ENCODE measurements at regions not wholly inside any gene's neighbourhood (a gene's known extent, or its start where the extent isn't known, plus 50 kb on each side); places are given as distances from the start of the nearest gene placed in this dataset.

- Histone ChIP-seq H3K9me3 (ENCODE audit: control insufficient read depth, insufficient read depth, low read depth, low read length) (no peaks in the 10 kb centered on the region), H3K27me3 (ENCODE audit: control insufficient read depth, insufficient read depth, low read length) (peaks cover 3% of the 10 kb centered on the region; the same call in 1 of the 2 replicates), H3K4me3 (ENCODE audit: low read depth in 2 of 2, low read length in 2 of 2) (no peak overlapping the region), H3K36me3 (ENCODE audit: control insufficient read depth, insufficient read depth, low read length) (no peaks in the 10 kb centered on the region), H3K27ac (ENCODE audit: low read length) (no peak overlapping the region), H3K4me1 (ENCODE audit: control insufficient read depth, insufficient read depth, low read length) (no peaks in the 10 kb centered on the region)
- intact Hi-C loops (cut with micrococcal nuclease; ENCODE audit: unreplicated experiment) (no loop called here), in situ Hi-C loops (cut with HindIII; ENCODE audit: low pct_unique_long_range_greater_than_20kb, low sequenced_read_pairs) (no loop called here)
- TF ChIP-seq SIN3A (IDR thresholded peaks at IDR 0.05; ENCODE audit: borderline replicate concordance, insufficient read depth, low read depth, low read length) (no peak), POLR2AphosphoS5 (IDR thresholded peaks at IDR 0.05; ENCODE audit: low read depth, low read length) (no peak), CTCF (IDR thresholded peaks at IDR 0.05) (no peak), REST (IDR thresholded peaks at IDR 0.05; ENCODE audit: insufficient read depth in 1 of 2, low read depth in 2 of 2, low read length in 1 of 2) (no peak), TCF7L2 (IDR thresholded peaks at IDR 0.05; ENCODE audit: low read depth, low read length) (no peak)
- ChIA-PET CTCF (no interaction called here), POLR2A (interaction anchor here (0.6 kb wide), 1 partner anchor 97 kb away, joined by 3 read pairs; no protein-coding TSS in a partner anchor)
- DNase-seq (ENCODE audit: low read depth, low spot score) (no peak), ATAC-seq (no peak)
- BruUV-seq (replicated peaks), result no TSS peak
Observed at GRCh38 chr15:73821181-73821580, 52.2 kb upstream of the TBC1D21 start.

- Histone ChIP-seq H3K27ac (ENCODE audit: low read length) (no peak overlapping the region), H3K4me3 (ENCODE audit: low read depth in 2 of 2, low read length in 2 of 2) (no peak overlapping the region), H3K9me3 (ENCODE audit: control insufficient read depth, insufficient read depth, low read depth, low read length) (no peaks in the 10 kb centered on the region), H3K27me3 (ENCODE audit: control insufficient read depth, insufficient read depth, low read length) (peaks cover 7% of the 10 kb centered on the region), H3K36me3 (ENCODE audit: control insufficient read depth, insufficient read depth, low read length) (no peaks in the 10 kb centered on the region), H3K4me1 (ENCODE audit: control insufficient read depth, insufficient read depth, low read length) (no peaks in the 10 kb centered on the region)
- ATAC-seq (no peak), DNase-seq (ENCODE audit: low read depth, low spot score) (no peak)
- no peak for TF ChIP-seq POLR2AphosphoS5 (IDR thresholded peaks at IDR 0.05; ENCODE audit: low read depth, low read length)
- TF ChIP-seq TCF7L2 (IDR thresholded peaks at IDR 0.05; ENCODE audit: low read depth, low read length), result no peak
- no peak for TF ChIP-seq CTCF (IDR thresholded peaks at IDR 0.05)
- TF ChIP-seq SIN3A (IDR thresholded peaks at IDR 0.05; ENCODE audit: borderline replicate concordance, insufficient read depth, low read depth, low read length), result no peak
- peak; percentile 88 to 89 for TF ChIP-seq REST (IDR thresholded peaks at IDR 0.05; ENCODE audit: insufficient read depth in 1 of 2, low read depth in 2 of 2, low read length in 1 of 2)
- in situ Hi-C loops (cut with HindIII; ENCODE audit: low pct_unique_long_range_greater_than_20kb, low sequenced_read_pairs) (no loop called here), intact Hi-C loops (cut with micrococcal nuclease; ENCODE audit: unreplicated experiment) (no loop called here)
- no TSS peak for BruUV-seq (replicated peaks)
- CTCF ChIA-PET, result no interaction called here
- POLR2A ChIA-PET, result interaction anchor here (0.6 kb wide), 1 partner anchor 185 kb away, joined by 7 read pairs; no protein-coding TSS in a partner anchor
Observed at GRCh38 chr15:73822998-73823397, 50.4 kb upstream of the TBC1D21 start.

Data from Panc1 (cell line).